22Rv1 (cell line): ENCODE measurements at regions not wholly inside any gene's neighbourhood (a gene's known extent, or its start where the extent isn't known, plus 50 kb on each side); places are given as distances from the start of the nearest gene placed in this dataset.
A peak's percentile ranks its signal among the peaks of the same experiment; 100 is the strongest.

Experiments used
- H3K27ac ChIP-seq: fragments of 450-650 bp; 2 replicates; pipeline ENCODE4 v1.5.1; 2017
- CTCF ChIP-seq: fragments of 450-650 bp; IDR thresholded peaks from 2 replicates; pipeline ENCODE4 v1.5.1; 2017; ENCODE audit warnings: mild to moderate bottlenecking
- ZFX ChIP-seq: fragments of 450-650 bp; IDR thresholded peaks from 2 replicates; pipeline ENCODE4 v1.6.1; 2017; ENCODE audit warnings: antibody characterized with exemption, borderline replicate concordance

GRCh38 chrX:33465137-33465536 is 253.8 kb upstream of the DMD start:
- TF ChIP-seq CTCF: 0 out of 2 replicates have a peak, but pooled peaks have one; percentile 8
- TF ChIP-seq ZFX: no peak
- no peak overlapping the region for H3K27ac ChIP-seq

- TF ChIP-seq CTCF (no peak), ZFX (no peak)
- no peak overlapping the region for H3K27ac ChIP-seq
Measured at GRCh38 chrX:33457102-33457501, 245.8 kb upstream of the DMD start.

- no peak overlapping the region for H3K27ac ChIP-seq
Measured at GRCh38 chrX:33447285-33447684, 235.9 kb upstream of the DMD start.

GRCh38 chrX:33434256-33435092 is 223.1 kb upstream of the DMD start:
- TF ChIP-seq CTCF (peak; percentile 74), ZFX (no peak)
- H3K27ac ChIP-seq: no peak overlapping the region

More at GRCh38 chrX:33447285-33447684, 235.9 kb upstream of the DMD start:
- no peak for TF ChIP-seq CTCF
- TF ChIP-seq ZFX: no peak

GRCh38 chrX:33416273-33416805 is 205.0 kb upstream of the DMD start:
- no peak for TF ChIP-seq CTCF
- no peak for TF ChIP-seq ZFX
- H3K27ac ChIP-seq: no peak overlapping the region

GRCh38 chrX:33415459-33415858 is 204.1 kb upstream of the DMD start:
- no peak overlapping the region for H3K27ac ChIP-seq
- TF ChIP-seq ZFX: no peak
- no peak for TF ChIP-seq CTCF

GRCh38 chrX:33385546-33385945 is 174.2 kb upstream of the DMD start:
- no peak overlapping the region for H3K27ac ChIP-seq
- no peak for TF ChIP-seq CTCF
- TF ChIP-seq ZFX: no peak
